Tibial nerve (tissue), 3 donors: ENCODE measurements at regions not wholly inside any gene's neighbourhood (a gene's known extent, or its start where the extent isn't known, plus 50 kb on each side); places are given as distances from the start of the nearest gene placed in this dataset.

Experiments
- POLR2A ChIP-seq, 2 donors: fragments of 450-650 bp; IDR thresholded peaks; one replicate each; pipeline ENCODE4 v1.6.1; 2017; ENCODE audit warnings: antibody characterized with exemption in 2 of 2, mild to moderate bottlenecking in 2 of 2, moderate library complexity in 2 of 2
- TF ChIP-seq, protein P1 (sequence below), 5 experiments: fragments of 200-600 bp in 3 of 5; fragments of 450-650 bp in 2 of 5; sonication (generic) in 3 of 5; IDR thresholded peaks; one replicate each; pipeline ENCODE4 v1.5.1; 2016 to 2019; ENCODE audit warnings: antibody characterized with exemption in 5 of 5, mild to moderate bottlenecking in 3 of 5, moderate library complexity in 2 of 5

DNA sequence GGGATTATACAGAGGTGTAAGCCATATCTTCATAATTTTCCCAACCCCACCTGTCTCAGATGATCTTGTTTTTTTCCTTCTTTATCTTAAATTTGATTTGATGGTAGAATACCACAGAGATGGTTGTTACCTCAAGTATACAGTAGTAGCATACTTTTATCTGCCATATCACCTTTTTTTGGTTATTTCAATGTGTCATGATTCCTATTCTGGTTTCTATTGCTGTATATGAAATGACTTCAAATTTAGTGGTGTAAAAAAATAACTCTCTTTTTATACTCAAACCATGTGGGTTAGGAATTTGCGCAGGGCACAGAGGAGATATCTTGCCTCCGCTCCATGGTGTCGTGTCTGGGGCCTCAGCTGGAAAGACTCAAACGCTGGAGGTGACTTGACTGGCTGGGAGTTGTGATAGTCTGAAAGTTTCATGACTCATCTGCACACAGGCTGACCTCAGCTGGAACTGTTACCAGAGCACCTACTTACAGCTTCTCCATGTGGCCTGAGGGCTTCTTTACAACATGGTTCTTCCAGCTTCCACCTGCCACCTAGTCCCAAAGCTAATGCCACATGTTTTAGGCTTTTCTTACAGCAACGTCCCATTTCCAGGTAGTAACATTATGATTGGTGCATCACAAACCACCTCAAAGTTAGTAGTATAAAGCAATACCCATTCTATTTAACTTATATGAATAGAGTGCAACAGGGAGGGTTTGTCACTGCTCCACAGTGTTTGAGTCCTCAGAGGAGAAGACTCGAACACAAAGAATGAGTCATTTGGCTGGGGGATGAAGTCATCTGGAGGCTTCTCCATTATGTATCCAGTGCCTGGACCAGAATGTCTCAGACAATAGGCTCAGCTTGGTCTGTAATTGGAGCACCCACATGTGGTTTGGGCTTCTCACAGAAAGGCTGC lies 82.3 kb upstream of the XPO1 start:
- TF ChIP-seq, protein P1, sequence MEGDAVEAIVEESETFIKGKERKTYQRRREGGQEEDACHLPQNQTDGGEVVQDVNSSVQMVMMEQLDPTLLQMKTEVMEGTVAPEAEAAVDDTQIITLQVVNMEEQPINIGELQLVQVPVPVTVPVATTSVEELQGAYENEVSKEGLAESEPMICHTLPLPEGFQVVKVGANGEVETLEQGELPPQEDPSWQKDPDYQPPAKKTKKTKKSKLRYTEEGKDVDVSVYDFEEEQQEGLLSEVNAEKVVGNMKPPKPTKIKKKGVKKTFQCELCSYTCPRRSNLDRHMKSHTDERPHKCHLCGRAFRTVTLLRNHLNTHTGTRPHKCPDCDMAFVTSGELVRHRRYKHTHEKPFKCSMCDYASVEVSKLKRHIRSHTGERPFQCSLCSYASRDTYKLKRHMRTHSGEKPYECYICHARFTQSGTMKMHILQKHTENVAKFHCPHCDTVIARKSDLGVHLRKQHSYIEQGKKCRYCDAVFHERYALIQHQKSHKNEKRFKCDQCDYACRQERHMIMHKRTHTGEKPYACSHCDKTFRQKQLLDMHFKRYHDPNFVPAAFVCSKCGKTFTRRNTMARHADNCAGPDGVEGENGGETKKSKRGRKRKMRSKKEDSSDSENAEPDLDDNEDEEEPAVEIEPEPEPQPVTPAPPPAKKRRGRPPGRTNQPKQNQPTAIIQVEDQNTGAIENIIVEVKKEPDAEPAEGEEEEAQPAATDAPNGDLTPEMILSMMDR (IDR thresholded peaks at IDR 0.05) = no peak
- TF ChIP-seq POLR2A (IDR thresholded peaks at IDR 0.05) = no peak
